SK-N-MC (cell line): ENCODE measurements at regions not wholly inside any gene's neighbourhood (a gene's known extent, or its start where the extent isn't known, plus 50 kb on each side); places are given as distances from the start of the nearest gene placed in this dataset.

Experiments
- EZH2 ChIP-seq: fragments of 200-600 bp; sonication (generic); IDR thresholded peaks from one replicate; pipeline ENCODE4 v1.6.1; 2017; ENCODE audit warnings: antibody characterized with exemption
- POLR2AphosphoS5 ChIP-seq: IDR thresholded peaks from 2 replicates; pipeline ENCODE4 v1.6.1; 2012; ENCODE audit warnings: mild to moderate bottlenecking, low read depth, low read length, borderline replicate concordance

DNA sequence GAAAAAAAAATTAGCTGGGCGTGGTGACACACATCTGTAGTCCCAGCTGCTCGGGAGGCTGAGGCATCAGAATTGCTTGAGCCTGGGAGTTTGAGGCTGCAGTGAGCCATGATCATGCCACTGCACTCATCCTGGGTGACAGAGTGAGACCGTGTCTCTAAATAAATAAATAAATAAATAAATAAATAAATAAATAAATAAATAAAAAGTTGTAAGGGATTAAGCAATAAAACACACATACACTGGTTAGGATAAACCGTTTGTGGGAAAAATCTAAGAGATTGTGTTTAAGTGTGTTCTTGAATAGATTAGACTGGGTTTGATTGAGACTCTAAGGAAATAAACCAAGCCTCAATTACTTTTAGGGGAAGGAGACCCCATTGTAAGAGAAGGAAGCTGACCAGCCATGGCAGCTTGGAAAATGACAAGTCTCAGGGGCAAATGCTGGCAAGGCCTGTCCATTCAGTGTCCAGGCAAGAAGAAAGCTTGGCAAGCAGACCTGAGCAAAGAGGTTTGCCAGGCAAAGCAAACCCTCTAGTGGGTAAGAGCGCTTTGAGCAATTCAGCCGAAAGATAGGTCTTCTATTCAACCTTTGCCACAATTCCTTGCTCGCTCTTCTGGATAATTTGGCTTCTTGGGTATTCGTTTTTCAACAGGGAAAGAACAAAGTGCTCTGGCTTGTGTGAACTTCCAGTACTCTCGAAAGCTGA lies 106.9 kb upstream of the SERBP1 start:
- TF ChIP-seq EZH2 (no peak), POLR2AphosphoS5 (no peak)
